ENCODE measurements at regions not wholly inside any gene's neighbourhood (a gene's known extent, or its start where the extent isn't known, plus 50 kb on each side); places are given as distances from the start of the nearest gene placed in this dataset.

DNA sequence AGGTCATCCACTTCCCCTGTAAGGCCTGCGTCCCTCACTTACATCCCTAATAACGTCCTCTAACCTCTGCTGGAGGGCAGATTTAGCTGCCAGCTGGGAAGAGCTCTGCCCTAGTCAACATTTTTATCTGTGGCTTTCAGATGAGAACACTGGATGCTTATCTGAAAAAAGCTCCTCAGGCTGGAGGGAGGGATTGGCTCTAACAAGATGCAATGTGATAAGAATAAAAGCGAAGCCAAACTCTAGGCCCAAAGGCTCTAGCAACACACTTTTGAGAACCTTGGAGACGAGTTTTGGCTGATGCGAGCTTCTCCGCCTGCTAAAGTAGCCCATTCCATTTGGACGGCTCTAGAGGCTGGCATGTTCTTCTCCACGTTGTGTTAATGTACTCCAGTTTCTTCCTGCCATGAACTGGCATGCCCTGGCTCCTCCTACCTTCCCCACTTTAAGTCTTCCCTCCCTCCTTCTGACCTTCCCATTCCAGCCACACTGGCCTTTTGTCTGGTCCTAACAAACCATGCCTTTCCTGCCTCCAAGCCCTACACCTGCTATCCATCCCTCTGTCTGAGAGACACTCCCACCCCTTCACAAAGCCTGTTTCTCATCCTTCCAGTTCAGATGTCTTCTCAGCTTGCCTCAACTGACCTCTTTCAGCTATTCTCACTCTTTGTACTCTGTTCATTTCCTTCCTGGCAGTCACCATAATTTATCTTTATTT lies 62.5 kb upstream of the ATRNL1 start (continued):
- TF ChIP-seq, protein P1, sequence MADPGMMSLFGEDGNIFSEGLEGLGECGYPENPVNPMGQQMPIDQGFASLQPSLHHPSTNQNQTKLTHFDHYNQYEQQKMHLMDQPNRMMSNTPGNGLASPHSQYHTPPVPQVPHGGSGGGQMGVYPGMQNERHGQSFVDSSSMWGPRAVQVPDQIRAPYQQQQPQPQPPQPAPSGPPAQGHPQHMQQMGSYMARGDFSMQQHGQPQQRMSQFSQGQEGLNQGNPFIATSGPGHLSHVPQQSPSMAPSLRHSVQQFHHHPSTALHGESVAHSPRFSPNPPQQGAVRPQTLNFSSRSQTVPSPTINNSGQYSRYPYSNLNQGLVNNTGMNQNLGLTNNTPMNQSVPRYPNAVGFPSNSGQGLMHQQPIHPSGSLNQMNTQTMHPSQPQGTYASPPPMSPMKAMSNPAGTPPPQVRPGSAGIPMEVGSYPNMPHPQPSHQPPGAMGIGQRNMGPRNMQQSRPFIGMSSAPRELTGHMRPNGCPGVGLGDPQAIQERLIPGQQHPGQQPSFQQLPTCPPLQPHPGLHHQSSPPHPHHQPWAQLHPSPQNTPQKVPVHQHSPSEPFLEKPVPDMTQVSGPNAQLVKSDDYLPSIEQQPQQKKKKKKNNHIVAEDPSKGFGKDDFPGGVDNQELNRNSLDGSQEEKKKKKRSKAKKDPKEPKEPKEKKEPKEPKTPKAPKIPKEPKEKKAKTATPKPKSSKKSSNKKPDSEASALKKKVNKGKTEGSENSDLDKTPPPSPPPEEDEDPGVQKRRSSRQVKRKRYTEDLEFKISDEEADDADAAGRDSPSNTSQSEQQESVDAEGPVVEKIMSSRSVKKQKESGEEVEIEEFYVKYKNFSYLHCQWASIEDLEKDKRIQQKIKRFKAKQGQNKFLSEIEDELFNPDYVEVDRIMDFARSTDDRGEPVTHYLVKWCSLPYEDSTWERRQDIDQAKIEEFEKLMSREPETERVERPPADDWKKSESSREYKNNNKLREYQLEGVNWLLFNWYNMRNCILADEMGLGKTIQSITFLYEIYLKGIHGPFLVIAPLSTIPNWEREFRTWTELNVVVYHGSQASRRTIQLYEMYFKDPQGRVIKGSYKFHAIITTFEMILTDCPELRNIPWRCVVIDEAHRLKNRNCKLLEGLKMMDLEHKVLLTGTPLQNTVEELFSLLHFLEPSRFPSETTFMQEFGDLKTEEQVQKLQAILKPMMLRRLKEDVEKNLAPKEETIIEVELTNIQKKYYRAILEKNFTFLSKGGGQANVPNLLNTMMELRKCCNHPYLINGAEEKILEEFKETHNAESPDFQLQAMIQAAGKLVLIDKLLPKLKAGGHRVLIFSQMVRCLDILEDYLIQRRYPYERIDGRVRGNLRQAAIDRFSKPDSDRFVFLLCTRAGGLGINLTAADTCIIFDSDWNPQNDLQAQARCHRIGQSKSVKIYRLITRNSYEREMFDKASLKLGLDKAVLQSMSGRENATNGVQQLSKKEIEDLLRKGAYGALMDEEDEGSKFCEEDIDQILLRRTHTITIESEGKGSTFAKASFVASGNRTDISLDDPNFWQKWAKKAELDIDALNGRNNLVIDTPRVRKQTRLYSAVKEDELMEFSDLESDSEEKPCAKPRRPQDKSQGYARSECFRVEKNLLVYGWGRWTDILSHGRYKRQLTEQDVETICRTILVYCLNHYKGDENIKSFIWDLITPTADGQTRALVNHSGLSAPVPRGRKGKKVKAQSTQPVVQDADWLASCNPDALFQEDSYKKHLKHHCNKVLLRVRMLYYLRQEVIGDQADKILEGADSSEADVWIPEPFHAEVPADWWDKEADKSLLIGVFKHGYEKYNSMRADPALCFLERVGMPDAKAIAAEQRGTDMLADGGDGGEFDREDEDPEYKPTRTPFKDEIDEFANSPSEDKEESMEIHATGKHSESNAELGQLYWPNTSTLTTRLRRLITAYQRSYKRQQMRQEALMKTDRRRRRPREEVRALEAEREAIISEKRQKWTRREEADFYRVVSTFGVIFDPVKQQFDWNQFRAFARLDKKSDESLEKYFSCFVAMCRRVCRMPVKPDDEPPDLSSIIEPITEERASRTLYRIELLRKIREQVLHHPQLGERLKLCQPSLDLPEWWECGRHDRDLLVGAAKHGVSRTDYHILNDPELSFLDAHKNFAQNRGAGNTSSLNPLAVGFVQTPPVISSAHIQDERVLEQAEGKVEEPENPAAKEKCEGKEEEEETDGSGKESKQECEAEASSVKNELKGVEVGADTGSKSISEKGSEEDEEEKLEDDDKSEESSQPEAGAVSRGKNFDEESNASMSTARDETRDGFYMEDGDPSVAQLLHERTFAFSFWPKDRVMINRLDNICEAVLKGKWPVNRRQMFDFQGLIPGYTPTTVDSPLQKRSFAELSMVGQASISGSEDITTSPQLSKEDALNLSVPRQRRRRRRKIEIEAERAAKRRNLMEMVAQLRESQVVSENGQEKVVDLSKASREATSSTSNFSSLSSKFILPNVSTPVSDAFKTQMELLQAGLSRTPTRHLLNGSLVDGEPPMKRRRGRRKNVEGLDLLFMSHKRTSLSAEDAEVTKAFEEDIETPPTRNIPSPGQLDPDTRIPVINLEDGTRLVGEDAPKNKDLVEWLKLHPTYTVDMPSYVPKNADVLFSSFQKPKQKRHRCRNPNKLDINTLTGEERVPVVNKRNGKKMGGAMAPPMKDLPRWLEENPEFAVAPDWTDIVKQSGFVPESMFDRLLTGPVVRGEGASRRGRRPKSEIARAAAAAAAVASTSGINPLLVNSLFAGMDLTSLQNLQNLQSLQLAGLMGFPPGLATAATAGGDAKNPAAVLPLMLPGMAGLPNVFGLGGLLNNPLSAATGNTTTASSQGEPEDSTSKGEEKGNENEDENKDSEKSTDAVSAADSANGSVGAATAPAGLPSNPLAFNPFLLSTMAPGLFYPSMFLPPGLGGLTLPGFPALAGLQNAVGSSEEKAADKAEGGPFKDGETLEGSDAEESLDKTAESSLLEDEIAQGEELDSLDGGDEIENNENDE (IDR thresholded peaks at IDR 0.05; ENCODE audit: insufficient replicate concordance, low read length) = no peak
- TF ChIP-seq BACH1 (IDR thresholded peaks at IDR 0.05; ENCODE audit: low read length) = no peak
- no peak for TF ChIP-seq SP2 (IDR thresholded peaks at IDR 0.05; ENCODE audit: low read length)
- no peak for TF ChIP-seq TAF1 (IDR thresholded peaks at IDR 0.05; ENCODE audit: low read depth, low read length)
- no peak for TF ChIP-seq SIN3A (conservative IDR thresholded peaks at IDR 0.05 in 1 of 2, IDR thresholded peaks at IDR 0.05 in 1 of 2; ENCODE audit: low read depth in 1 of 2, low read length in 2 of 2)
- TF ChIP-seq BCL11A (IDR thresholded peaks at IDR 0.05; ENCODE audit: low read depth in 2 of 2, low read length in 2 of 2) = no peak
- TF ChIP-seq, protein P2, sequence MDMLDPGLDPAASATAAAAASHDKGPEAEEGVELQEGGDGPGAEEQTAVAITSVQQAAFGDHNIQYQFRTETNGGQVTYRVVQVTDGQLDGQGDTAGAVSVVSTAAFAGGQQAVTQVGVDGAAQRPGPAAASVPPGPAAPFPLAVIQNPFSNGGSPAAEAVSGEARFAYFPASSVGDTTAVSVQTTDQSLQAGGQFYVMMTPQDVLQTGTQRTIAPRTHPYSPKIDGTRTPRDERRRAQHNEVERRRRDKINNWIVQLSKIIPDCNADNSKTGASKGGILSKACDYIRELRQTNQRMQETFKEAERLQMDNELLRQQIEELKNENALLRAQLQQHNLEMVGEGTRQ (IDR thresholded peaks at IDR 0.05; ENCODE audit: low read length) = no peak
- no peak for TF ChIP-seq CTBP2 (IDR thresholded peaks at IDR 0.05; ENCODE audit: borderline replicate concordance, insufficient read depth, insufficient read length, low read length)
- TF ChIP-seq POU5F1 (IDR thresholded peaks at IDR 0.05; ENCODE audit: low read depth, low read length) = no peak

Data from H1 (cell line).